DND-41 (cell line): ENCODE measurements at regions not wholly inside any gene's neighbourhood (a gene's known extent, or its start where the extent isn't known, plus 50 kb on each side); places are given as distances from the start of the nearest gene placed in this dataset.
"Not testable (repeated sequence)": the region's sequence is repeated elsewhere in the genome, so short reads cannot be mapped to it uniquely, and the experiment has no call there.

Experiments used
- ATAC-seq: fragments of 200-7000 bp; cut with Tn5 transposase; 3 replicates; pipeline ENCODE4 v1.9.1; 2021; ENCODE audit warnings: low read depth; ENCODE audit not compliant: insufficient read depth
- DNase-seq: peaks from one replicate; pipeline ENCODE4 v3.0.0-alpha.2; 2020
- H2AFZ ChIP-seq: 2 replicates; pipeline ENCODE4 v1.6.0; 2012; ENCODE audit warnings: low read depth, low read length
- H3K27ac ChIP-seq: 2 replicates; pipeline ENCODE4 v1.5.1; 2012; ENCODE audit warnings: low read length, inconsistent platforms
- H3K27me3 ChIP-seq: fragments of 200-600 bp; sonication (generic); 2 replicates; pipeline ENCODE4 v1.6.0; 2012; ENCODE audit warnings: low read length, mild to moderate bottlenecking, inconsistent platforms; ENCODE audit not compliant: insufficient read depth, poor library complexity
- H3K36me3 ChIP-seq: 2 replicates; pipeline ENCODE4 v1.5.1; 2012; ENCODE audit warnings: low read length, inconsistent platforms; ENCODE audit not compliant: insufficient read depth
- H3K4me1 ChIP-seq: 2 replicates; pipeline ENCODE4 v1.5.1; 2012; ENCODE audit warnings: mild to moderate bottlenecking, low read length; ENCODE audit not compliant: insufficient read depth
- H3K4me2 ChIP-seq: 2 replicates; pipeline ENCODE4 v1.6.0; 2012; ENCODE audit warnings: mild to moderate bottlenecking, moderate library complexity, low read length, inconsistent platforms; ENCODE audit not compliant: insufficient read depth
- H3K4me3 ChIP-seq, 2 experiments: fragments of 200-600 bp in 1 of 2; shearing (Covaris generic) in 1 of 2; 2 replicates each; pipeline ENCODE4 v1.5.1; 2012 to 2016; ENCODE audit warnings: inconsistent platforms in 2 of 2, low read length in 2 of 2, mild to moderate bottlenecking in 2 of 2, low read depth in 1 of 2, moderate library complexity in 1 of 2
- H3K79me2 ChIP-seq: 2 replicates; pipeline ENCODE4 v1.6.0; 2012; ENCODE audit warnings: low read length, inconsistent platforms; ENCODE audit not compliant: insufficient read depth
- H3K9ac ChIP-seq: 2 replicates; pipeline ENCODE4 v1.6.0; 2012; ENCODE audit warnings: low read depth, mild to moderate bottlenecking, inconsistent platforms, low read length, moderate library complexity
- H3K9me3 ChIP-seq: 2 replicates; pipeline ENCODE4 v1.5.1; 2012; ENCODE audit warnings: low read length, moderate library complexity, mild to moderate bottlenecking, inconsistent platforms; ENCODE audit not compliant: insufficient read depth, severe bottlenecking
- H4K20me1 ChIP-seq: 2 replicates; pipeline ENCODE4 v1.6.0; 2012; ENCODE audit warnings: low read length; ENCODE audit not compliant: insufficient read depth

DNA sequence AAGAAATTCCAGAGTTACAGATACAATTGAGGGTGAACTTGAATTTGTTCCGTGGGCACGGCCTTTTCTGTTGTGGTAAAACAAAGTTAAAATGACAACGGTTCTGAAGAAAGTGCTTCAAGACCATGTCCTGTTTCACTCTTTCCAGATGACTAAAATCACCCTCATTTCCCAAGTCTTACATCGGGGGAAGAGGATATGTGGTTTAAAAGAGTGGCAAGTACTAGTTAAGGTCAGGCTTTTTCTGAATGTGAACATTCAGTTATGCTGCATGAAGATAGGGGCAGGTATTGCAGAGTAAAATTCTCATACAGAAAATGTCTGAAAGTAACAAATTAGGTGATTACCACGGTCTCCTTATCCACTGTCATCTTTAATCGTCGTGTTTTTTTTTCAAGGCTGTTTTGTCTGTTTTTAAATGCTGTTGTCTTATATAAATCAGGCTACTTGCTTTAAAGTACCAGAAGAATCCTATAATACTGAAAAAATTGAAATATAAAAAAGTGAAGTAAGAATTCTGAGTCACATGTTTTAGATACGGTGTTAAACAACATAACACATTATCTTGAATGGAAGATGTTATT, 236.6 kb upstream of the PLGLB2 start:
- H3K9ac ChIP-seq, DNase-seq, H3K4me2 ChIP-seq, H2AFZ ChIP-seq, H4K20me1 ChIP-seq, H3K27me3 ChIP-seq, H3K4me3 ChIP-seq, H3K9me3 ChIP-seq, H3K36me3 ChIP-seq, H3K79me2 ChIP-seq: not testable (repeated sequence)
- Histone ChIP-seq H3K4me1 (peaks cover 29% of the 10 kb centered on the region), H3K27ac (peak overlapping the region; percentile 52; the same call in 1 of the 2 replicates)
- peak; percentile 66 for ATAC-seq

GRCh38 chr2:87512864-87513530, 234.9 kb upstream of the PLGLB2 start:
- H3K9ac ChIP-seq, H3K4me2 ChIP-seq: not testable (repeated sequence)
- H3K4me1 ChIP-seq = peaks cover 25% of the 10 kb centered on the region

GRCh38 chr2:87514034-87514433, 233.9 kb upstream of the PLGLB2 start:
- H3K27me3 ChIP-seq, H3K4me2 ChIP-seq, H3K36me3 ChIP-seq, H3K9me3 ChIP-seq, ATAC-seq, DNase-seq, H3K4me3 ChIP-seq, H3K9ac ChIP-seq, H3K27ac ChIP-seq, H2AFZ ChIP-seq, H4K20me1 ChIP-seq: not testable (repeated sequence)
- H3K79me2 ChIP-seq = peaks cover 11% of the 10 kb centered on the region
- peaks cover 24% of the 10 kb centered on the region for H3K4me1 ChIP-seq

More at GRCh38 chr2:87512864-87513530, 234.9 kb upstream of the PLGLB2 start:
- ATAC-seq, H3K27me3 ChIP-seq, H4K20me1 ChIP-seq, H2AFZ ChIP-seq, H3K36me3 ChIP-seq, H3K79me2 ChIP-seq, H3K9me3 ChIP-seq, H3K4me3 ChIP-seq, DNase-seq, H3K27ac ChIP-seq: not testable (repeated sequence)

DNA sequence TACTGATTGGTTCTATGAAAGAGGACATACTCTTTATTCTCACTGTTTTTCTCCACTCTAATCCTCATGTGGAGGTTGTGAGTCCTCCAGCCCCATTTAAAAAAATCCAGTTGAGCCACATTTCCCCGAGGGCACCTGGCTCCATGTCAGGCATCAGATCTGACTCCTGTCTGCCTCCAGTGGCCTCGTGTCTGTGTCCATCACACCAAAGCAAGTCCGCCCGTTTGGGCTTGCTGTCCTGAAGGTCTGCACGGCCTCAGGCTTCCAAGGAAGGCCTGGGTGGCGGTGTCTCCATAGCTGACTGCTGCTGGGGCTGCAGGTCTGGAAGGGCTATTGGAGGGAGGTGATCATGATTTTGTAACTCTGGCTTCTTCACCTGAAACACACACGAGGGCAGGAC, 233.4 kb upstream of the PLGLB2 start:
- not testable (repeated sequence) for ATAC-seq, H3K9ac ChIP-seq, H3K27ac ChIP-seq, H3K9me3 ChIP-seq, H3K79me2 ChIP-seq, H4K20me1 ChIP-seq, H2AFZ ChIP-seq, H3K27me3 ChIP-seq, H3K4me3 ChIP-seq, H3K4me2 ChIP-seq, H3K36me3 ChIP-seq, DNase-seq
- peaks cover 24% of the 10 kb centered on the region for H3K4me1 ChIP-seq

GRCh38 chr2:87515226-87515625, 232.7 kb upstream of the PLGLB2 start:
- not testable (repeated sequence) for DNase-seq, H4K20me1 ChIP-seq, H3K27ac ChIP-seq, H3K36me3 ChIP-seq, H3K9me3 ChIP-seq, H3K27me3 ChIP-seq, H3K4me3 ChIP-seq, H3K79me2 ChIP-seq, H2AFZ ChIP-seq, ATAC-seq, H3K9ac ChIP-seq, H3K4me2 ChIP-seq
- H3K4me1 ChIP-seq = peaks cover 21% of the 10 kb centered on the region

- H3K4me2 ChIP-seq, H3K27ac ChIP-seq: not testable (repeated sequence)
Measured at GRCh38 chr2:87515875-87516274, 232.0 kb upstream of the PLGLB2 start.

DNA sequence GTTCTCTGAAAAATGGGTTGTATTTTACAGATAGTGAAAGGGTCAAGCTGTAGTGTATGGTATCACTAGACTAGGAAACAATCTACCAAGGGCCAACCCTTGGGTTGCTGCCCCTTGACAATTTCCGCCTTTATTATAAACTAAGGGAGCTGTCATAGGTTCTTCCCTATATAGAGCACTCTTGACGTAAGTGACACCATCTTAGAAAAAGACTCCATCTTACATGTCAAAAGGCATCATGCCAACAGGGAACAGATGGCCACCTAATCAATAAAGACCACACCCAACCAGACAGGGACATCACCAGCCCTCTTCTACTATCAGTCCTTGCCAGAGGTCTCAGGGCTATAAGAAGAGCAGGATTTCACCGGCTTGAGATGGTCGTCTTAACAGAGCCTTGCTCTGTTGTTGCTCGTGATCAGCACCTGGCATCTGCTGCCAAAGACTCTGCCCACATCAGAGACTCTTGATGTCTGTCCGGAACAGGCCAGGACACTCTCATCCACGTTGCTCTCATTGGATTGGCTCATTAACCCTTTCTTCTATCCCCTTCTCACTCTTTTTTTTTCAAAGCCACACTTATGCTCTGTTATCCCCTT, 231.4 kb upstream of the PLGLB2 start:
- not testable (repeated sequence) for DNase-seq
- peak; percentile 25; the same call in 2 of the 3 replicates for ATAC-seq

More at GRCh38 chr2:87515875-87516274, 232.0 kb upstream of the PLGLB2 start:
- not testable (repeated sequence) for H2AFZ ChIP-seq, H3K9ac ChIP-seq, H3K9me3 ChIP-seq, H3K27me3 ChIP-seq, ATAC-seq, H4K20me1 ChIP-seq, DNase-seq, H3K36me3 ChIP-seq, H3K79me2 ChIP-seq, H3K4me3 ChIP-seq
- H3K4me1 ChIP-seq = peaks cover 17% of the 10 kb centered on the region

DNA sequence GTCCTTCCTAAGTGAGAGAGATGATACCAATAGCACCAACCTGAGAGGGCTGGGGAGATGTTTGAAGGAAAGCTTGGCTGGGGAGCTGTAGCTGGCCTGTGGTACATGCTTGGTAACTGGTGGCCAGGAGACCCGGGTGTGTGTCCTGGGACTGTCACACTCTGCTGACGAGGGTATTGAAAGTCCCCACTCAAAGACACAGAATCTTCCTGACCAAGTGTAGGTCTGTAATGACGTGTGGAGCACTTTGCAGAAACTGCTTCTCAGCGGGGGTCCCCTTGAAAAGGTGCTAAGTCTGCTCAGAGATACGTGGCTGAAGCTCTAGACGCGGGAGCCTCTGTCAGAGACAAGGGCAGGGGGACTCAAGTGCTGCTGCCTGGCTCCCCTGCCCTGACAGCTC, 230.4 kb upstream of the PLGLB2 start:
- H3K9me3 ChIP-seq, DNase-seq, H3K27me3 ChIP-seq, H4K20me1 ChIP-seq, H3K4me3 ChIP-seq, H3K4me2 ChIP-seq, H2AFZ ChIP-seq, H3K79me2 ChIP-seq, H3K27ac ChIP-seq, H3K9ac ChIP-seq, H3K36me3 ChIP-seq: not testable (repeated sequence)
- H3K4me1 ChIP-seq = peaks cover 17% of the 10 kb centered on the region
- peak; percentile 30 for ATAC-seq

More for the DNA sequence above, 231.4 kb upstream of the PLGLB2 start:
- H4K20me1 ChIP-seq, H3K9ac ChIP-seq, H3K9me3 ChIP-seq, H3K27ac ChIP-seq, H2AFZ ChIP-seq, H3K4me3 ChIP-seq, H3K36me3 ChIP-seq, H3K27me3 ChIP-seq, H3K4me2 ChIP-seq, H3K79me2 ChIP-seq: not testable (repeated sequence)
- peaks cover 17% of the 10 kb centered on the region for H3K4me1 ChIP-seq
